B cell (primary cell): ENCODE measurements at regions not wholly inside any gene's neighbourhood (a gene's known extent, or its start where the extent isn't known, plus 50 kb on each side); places are given as distances from the start of the nearest gene placed in this dataset.

Experiments
- ATAC-seq: fragments of 200-7000 bp; cut with Tn5 transposase; one replicate; pipeline ENCODE4 v1.10.0; 2021; ENCODE audit warnings: low read depth, mild to moderate bottlenecking, moderate number of reproducible peaks, moderate library complexity
- CTCF ChIA-PET: fragments of 350-600 bp; sonication (Branson Sonifier 250); formaldehyde crosslinking; loops from one replicate; lab custom pipeline; 2021; ENCODE audit warnings: antibody characterized with exemption, inconsistent platforms; lab: Charles Lee
- POLR2A ChIA-PET: fragments of 350-600 bp; sonication (Branson Sonifier 250); formaldehyde crosslinking; loops from one replicate; lab custom pipeline; 2021; ENCODE audit warnings: antibody characterized with exemption; lab: Charles Lee
- DNase-seq: peaks from one replicate; pipeline ENCODE4 v3.0.0; 2013
- H2AFZ ChIP-seq: 2 replicates; pipeline ENCODE4 v1.6.1; 2012; ENCODE audit warnings: mild to moderate bottlenecking, low read depth, low read length; ENCODE audit not compliant: insufficient read depth, poor library complexity, severe bottlenecking
- H3K27ac ChIP-seq, 2 donors: 1 replicate in 1 of 2; 2 replicates in 1 of 2; pipeline ENCODE4 v1.5.1; 2012 to 2013; ENCODE audit warnings: low read length in 2 of 2, mild to moderate bottlenecking in 2 of 2, moderate library complexity in 1 of 2
- H3K27me3 ChIP-seq, 4 experiments: fragments of 200-600 bp in 1 of 4; sonication (generic) in 1 of 4; replicated peaks in 1 of 4; 1 replicate in 2 of 4; 2 replicates in 2 of 4; pipeline versions ENCODE4 v1.6.1 to v1.7.0; 2013 to 2016; ENCODE audit warnings: low read length in 3 of 4, mild to moderate bottlenecking in 2 of 4, mixed read lengths in 1 of 4, moderate library complexity in 1 of 4; ENCODE audit not compliant: insufficient read depth in 4 of 4, control insufficient read depth in 3 of 4; ENCODE audit errors: control extremely low read depth in 1 of 4
- H3K36me3 ChIP-seq, 2 experiments: replicated peaks in 1 of 2; 1 replicate in 1 of 2; 2 replicates in 1 of 2; pipeline versions ENCODE4 v1.6.1 to v1.7.1; 2013; ENCODE audit warnings: low read length in 1 of 2; ENCODE audit not compliant: insufficient read depth in 2 of 2, control insufficient read depth in 1 of 2; ENCODE audit errors: control extremely low read depth in 1 of 2, extremely low read depth in 1 of 2
- H3K4me1 ChIP-seq, 2 donors: fragments of 200-600 bp in 1 of 2; sonication (generic) in 1 of 2; 1 replicate in 1 of 2; 2 replicates in 1 of 2; pipeline versions ENCODE4 v1.5.1 to v1.6.1; 2013 to 2017; ENCODE audit warnings: low read length in 2 of 2; ENCODE audit not compliant: control insufficient read depth in 2 of 2, insufficient read depth in 2 of 2
- H3K4me2 ChIP-seq: replicated peaks from 2 replicates; pipeline ENCODE3; 2012; ENCODE audit warnings: mild to moderate bottlenecking, low read depth, low read length; ENCODE audit not compliant: poor library complexity, severe bottlenecking
- H3K4me3 ChIP-seq, 5 experiments: fragments of 200-600 bp in 1 of 5; sonication (generic) in 1 of 5; 1 replicate in 3 of 5; 2 replicates in 2 of 5; pipeline versions ENCODE4 v1.5.1 to v1.7.0; 2011 to 2016; ENCODE audit warnings: low read length in 4 of 5, mild to moderate bottlenecking in 4 of 5, low read depth in 2 of 5, control low read depth in 1 of 5, moderate library complexity in 1 of 5; ENCODE audit not compliant: insufficient read depth in 1 of 5; ENCODE audit errors: control extremely low read depth in 1 of 5, extremely low read depth in 1 of 5
- H3K79me2 ChIP-seq: fragments of 200-600 bp; sonication (generic); one replicate; pipeline ENCODE4 v1.6.0; 2016; ENCODE audit warnings: low read length; ENCODE audit not compliant: control insufficient read depth, insufficient read depth
- H3K9ac ChIP-seq: fragments of 200-600 bp; sonication (generic); 2 replicates; pipeline ENCODE4 v1.6.1; 2017; ENCODE audit warnings: mild to moderate bottlenecking, low read length, moderate library complexity
- H3K9me3 ChIP-seq, 3 donors: one replicate each; pipeline versions ENCODE4 v1.6.1 to v1.7.1; 2013; ENCODE audit warnings: low read length in 2 of 3; ENCODE audit not compliant: control insufficient read depth in 2 of 3, insufficient read depth in 1 of 3; ENCODE audit errors: control extremely low read depth in 1 of 3
- H4K20me1 ChIP-seq: 2 replicates; pipeline ENCODE4 v1.6.0; 2012; ENCODE audit warnings: mild to moderate bottlenecking, low read length; ENCODE audit not compliant: insufficient read depth, control insufficient read depth, poor library complexity, severe bottlenecking
- H3K27ac Mint-ChIP-seq: one replicate; pipeline ENCODE4 v1.8.0; 2021; ENCODE audit warnings: mixed read lengths
- H3K27me3 Mint-ChIP-seq: one replicate; pipeline ENCODE4 v1.8.0; 2021; ENCODE audit warnings: mixed read lengths
- H3K4me1 Mint-ChIP-seq: one replicate; pipeline ENCODE4 v1.8.0; 2021; ENCODE audit warnings: mixed read lengths
- H3K4me3 Mint-ChIP-seq: one replicate; pipeline ENCODE4 v1.8.0; 2021; ENCODE audit warnings: mixed read lengths
- H3K9me3 Mint-ChIP-seq: one replicate; pipeline ENCODE4 v1.8.0; 2022; ENCODE audit warnings: mixed read lengths; ENCODE audit not compliant: insufficient read depth
- EZH2 ChIP-seq: IDR thresholded peaks from 2 replicates; pipeline ENCODE4 v1.6.1; 2012; ENCODE audit warnings: borderline replicate concordance, low read depth, mild to moderate bottlenecking, moderate library complexity, low read length; ENCODE audit not compliant: insufficient read depth, poor library complexity, severe bottlenecking
- WGBS: methylation state at CpG from one replicate; pipeline ENCODE4 v1.1.5; 2013; ENCODE audit warnings: missing lambda C conversion rate; ENCODE audit not compliant: insufficient coverage; 5-methylcytosine and 5-hydroxymethylcytosine counted together
- intact Hi-C: fragments of 100-400 bp; cut with micrococcal nuclease; formaldehyde crosslinking; loops from one replicate; pipeline ENCODE4 v1.10.0; 2022
- TF ChIP-seq, protein P1 (sequence below): fragments of 200-600 bp; IDR thresholded peaks from one replicate; pipeline ENCODE4 v1.8.0; 2022; ENCODE audit warnings: antibody characterized with exemption, mild to moderate bottlenecking

DNA sequence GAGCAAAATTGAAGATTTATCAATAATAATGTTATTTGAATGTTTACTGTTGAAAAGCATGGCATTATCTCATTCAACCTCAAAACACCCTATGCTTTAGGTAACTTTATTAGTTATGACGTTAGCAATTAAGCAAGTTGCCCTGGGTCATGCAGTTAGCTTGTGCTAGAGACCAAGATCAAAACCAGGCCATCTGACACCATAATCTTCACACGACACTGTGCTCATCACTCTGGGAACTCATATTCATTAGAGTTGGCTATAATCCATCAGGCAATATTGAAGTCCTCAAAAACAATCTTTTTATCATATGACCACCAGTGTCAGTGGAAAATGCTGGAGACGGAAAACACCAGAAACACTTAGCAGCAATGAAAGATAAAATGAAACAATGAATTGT, 253.5 kb downstream of the PCDH20 start:
- Histone ChIP-seq H4K20me1 (no peaks in the 10 kb centered on the region), H3K4me1 (no peaks in the 10 kb centered on the region), H3K27ac (no peak overlapping the region), H3K4me2 (no peak overlapping the region), H3K36me3 (no peaks in the 10 kb centered on the region), H3K4me3 (no peak overlapping the region), H3K9me3 (no peaks in the 10 kb centered on the region), H3K27me3 (no peaks in the 10 kb centered on the region), H3K9ac (no peak overlapping the region), H2AFZ (no peak overlapping the region), H3K79me2 (no peaks in the 10 kb centered on the region)
- H3K4me1 Mint-ChIP-seq = no peaks in the 10 kb centered on the region
- H3K27ac Mint-ChIP-seq = no peak overlapping the region
- ATAC-seq (no peak), DNase-seq (no peak)
- intact Hi-C loops = no loop called here
- no CpG with 5 or more reads among the region's 3 CpGs for WGBS
- ChIA-PET POLR2A (no interaction called here), CTCF (no interaction called here)
- TF ChIP-seq, protein P1, sequence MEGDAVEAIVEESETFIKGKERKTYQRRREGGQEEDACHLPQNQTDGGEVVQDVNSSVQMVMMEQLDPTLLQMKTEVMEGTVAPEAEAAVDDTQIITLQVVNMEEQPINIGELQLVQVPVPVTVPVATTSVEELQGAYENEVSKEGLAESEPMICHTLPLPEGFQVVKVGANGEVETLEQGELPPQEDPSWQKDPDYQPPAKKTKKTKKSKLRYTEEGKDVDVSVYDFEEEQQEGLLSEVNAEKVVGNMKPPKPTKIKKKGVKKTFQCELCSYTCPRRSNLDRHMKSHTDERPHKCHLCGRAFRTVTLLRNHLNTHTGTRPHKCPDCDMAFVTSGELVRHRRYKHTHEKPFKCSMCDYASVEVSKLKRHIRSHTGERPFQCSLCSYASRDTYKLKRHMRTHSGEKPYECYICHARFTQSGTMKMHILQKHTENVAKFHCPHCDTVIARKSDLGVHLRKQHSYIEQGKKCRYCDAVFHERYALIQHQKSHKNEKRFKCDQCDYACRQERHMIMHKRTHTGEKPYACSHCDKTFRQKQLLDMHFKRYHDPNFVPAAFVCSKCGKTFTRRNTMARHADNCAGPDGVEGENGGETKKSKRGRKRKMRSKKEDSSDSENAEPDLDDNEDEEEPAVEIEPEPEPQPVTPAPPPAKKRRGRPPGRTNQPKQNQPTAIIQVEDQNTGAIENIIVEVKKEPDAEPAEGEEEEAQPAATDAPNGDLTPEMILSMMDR = no peak
- TF ChIP-seq EZH2 = no peak
- no peaks in the 10 kb centered on the region for H3K27me3 Mint-ChIP-seq
- H3K4me3 Mint-ChIP-seq = no peak overlapping the region
- peaks cover 4% of the 10 kb centered on the region for H3K9me3 Mint-ChIP-seq

DNA sequence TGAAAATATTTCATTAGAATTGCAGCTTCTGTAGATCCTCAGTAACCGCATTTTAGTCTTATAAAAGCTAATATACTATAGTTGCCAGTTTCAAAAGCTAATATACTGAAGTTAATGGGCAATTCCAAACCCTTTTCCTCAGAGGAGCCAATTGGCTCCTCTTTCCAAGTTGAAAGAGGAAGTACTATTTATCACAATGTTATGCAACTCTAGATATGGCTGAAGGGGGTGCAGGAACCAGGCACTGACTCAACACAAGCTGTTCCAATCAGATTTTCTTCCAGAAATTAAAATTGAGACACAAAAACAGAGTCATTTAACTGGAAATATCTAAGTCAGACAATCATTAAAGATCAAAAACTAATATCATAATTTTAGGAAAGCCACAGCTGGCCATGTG, 258.9 kb downstream of the PCDH20 start:
- Mint-ChIP-seq H3K9me3 (peaks cover 4% of the 10 kb centered on the region), H3K4me3 (no peak overlapping the region), H3K27ac (no peak overlapping the region), H3K4me1 (no peaks in the 10 kb centered on the region), H3K27me3 (no peaks in the 10 kb centered on the region)
- H3K4me2 ChIP-seq = no peak overlapping the region
- no peak overlapping the region for H3K9ac ChIP-seq
- DNase-seq (no peak), ATAC-seq (no peak)
- no peaks in the 10 kb centered on the region for H3K36me3 ChIP-seq
- H3K27me3 ChIP-seq = no peaks in the 10 kb centered on the region
- TF ChIP-seq, protein P1 = no peak
- no peak for TF ChIP-seq EZH2
- POLR2A ChIA-PET = no interaction called here
- no peaks in the 10 kb centered on the region for H4K20me1 ChIP-seq
- no peaks in the 10 kb centered on the region for H3K9me3 ChIP-seq
- no CpG with 5 or more reads among the region's 1 CpG for WGBS
- H2AFZ ChIP-seq = no peak overlapping the region
- CTCF ChIA-PET = no interaction called here
- no peaks in the 10 kb centered on the region for H3K4me1 ChIP-seq
- H3K79me2 ChIP-seq = no peaks in the 10 kb centered on the region
- intact Hi-C loops = no loop called here
- no peak overlapping the region for H3K27ac ChIP-seq
- H3K4me3 ChIP-seq = no peak overlapping the region
